ENCODE measurements at regions not wholly inside any gene's neighbourhood (a gene's known extent, or its start where the extent isn't known, plus 50 kb on each side); places are given as distances from the start of the nearest gene placed in this dataset.

GRCh38 chr9:86839522-86839921, 107.8 kb downstream of the GAS1 start:
- no peak overlapping the region for H3K27ac ChIP-seq (ENCODE audit: insufficient read depth, low read length)
- H3K4ac ChIP-seq (ENCODE audit: low read depth, low read length), result no peak overlapping the region
- no TSS peak for BruUV-seq (replicated peaks)
- H3K9me3 ChIP-seq (ENCODE audit: control insufficient read depth, insufficient read depth, low read length), result no peaks in the 10 kb centered on the region
- intact Hi-C loops (cut with micrococcal nuclease), result no loop called here
- H3K79me1 ChIP-seq (ENCODE audit: low read depth in 1 of 2, low read length in 2 of 2), result no peaks in the 10 kb centered on the region
- no peak overlapping the region for H2BK20ac ChIP-seq (ENCODE audit: low read depth, low read length)
- H2BK5ac ChIP-seq (ENCODE audit: low read depth, low read length, poor library complexity, severe bottlenecking), result no peak overlapping the region
- no peak overlapping the region for H3K56ac ChIP-seq (ENCODE audit: extremely low read depth, insufficient read depth, low read length)
- H3K4me1 ChIP-seq (ENCODE audit: control insufficient read depth, insufficient read depth, low read length), result no peaks in the 10 kb centered on the region; the same call in 1 of the 2 replicates
- H4K8ac ChIP-seq (ENCODE audit: low read depth in 2 of 2, low read length in 2 of 2), result no peak overlapping the region
- no peak overlapping the region for H2BK15ac ChIP-seq (ENCODE audit: low read depth, low read length)
- H2AFZ ChIP-seq (replicated peaks; ENCODE audit: low read length, poor library complexity), result no peak overlapping the region
- no peak overlapping the region for H4K91ac ChIP-seq (ENCODE audit: insufficient read depth, low read depth, low read length)
- H3K23ac ChIP-seq (ENCODE audit: low read depth, low read length), result no peak overlapping the region
- no peaks in the 10 kb centered on the region for H3K36me3 ChIP-seq (ENCODE audit: control insufficient read depth, insufficient read depth, low read length)
- H2AK9ac ChIP-seq (replicated peaks; ENCODE audit: low read depth, low read length, poor library complexity), result no peak overlapping the region
- no peak for ATAC-seq (ENCODE audit: low read depth)
- no peak overlapping the region for H3K14ac ChIP-seq (replicated peaks; ENCODE audit: low read depth, low read length)
- H2AK5ac ChIP-seq (ENCODE audit: low read depth, low read length), result no peak overlapping the region
- H3K18ac ChIP-seq (ENCODE audit: low read depth, low read length), result no peak overlapping the region
- in situ Hi-C loops (cut with MboI; ENCODE audit: low sequenced_read_pairs), result no loop called here
- no peak overlapping the region for H3K4me3 ChIP-seq (ENCODE audit: insufficient read depth, low read depth, low read length)
- WGBS, 2 experiments (ENCODE audit: extremely low coverage in 2 of 2, insufficient read length in 1 of 2), result no CpG with 5 or more reads among the region's 3 CpGs
- CTCF ChIA-PET, result no interaction called here
- no peak overlapping the region for H4K5ac ChIP-seq (ENCODE audit: low read depth, low read length)
- dilution Hi-C loops (cut with HindIII; ENCODE audit: low sequenced_read_pairs, unreplicated experiment), result no loop called here
- POLR2A ChIA-PET (ENCODE audit: unreplicated experiment), result no interaction called here
- H3K4me2 ChIP-seq (ENCODE audit: low read depth, low read length), result no peak overlapping the region
- no peak overlapping the region for H2BK120ac ChIP-seq (ENCODE audit: low read depth, low read length)
- TF ChIP-seq NFE2L2 (IDR thresholded peaks at IDR 0.05; ENCODE audit: low read depth, low read length), result no peak
- TF ChIP-seq CHD1 (IDR thresholded peaks at IDR 0.05; ENCODE audit: low read depth, low read length), result no peak
- no peak for TF ChIP-seq RCOR1 (IDR thresholded peaks at IDR 0.05; ENCODE audit: insufficient replicate concordance, low read length)
- TF ChIP-seq RAD21 (IDR thresholded peaks at IDR 0.05; ENCODE audit: low read length), result no peak
- no peak for TF ChIP-seq USF2 (IDR thresholded peaks at IDR 0.05; ENCODE audit: low read depth, low read length)
- no peak for TF ChIP-seq MAZ (IDR thresholded peaks at IDR 0.05; ENCODE audit: borderline replicate concordance, low read depth, low read length)
- TF ChIP-seq POLR2A (IDR thresholded peaks at IDR 0.05; ENCODE audit: low read depth, low read length), result no peak
- TF ChIP-seq RFX5 (IDR thresholded peaks at IDR 0.05; ENCODE audit: low read depth, low read length), result no peak
- TF ChIP-seq MXI1 (IDR thresholded peaks at IDR 0.05; ENCODE audit: borderline replicate concordance, low read depth, low read length), result no peak
- TF ChIP-seq ELK1 (IDR thresholded peaks at IDR 0.05; ENCODE audit: borderline replicate concordance, low read depth, low read length), result no peak
- no peak for TF ChIP-seq FOS (IDR thresholded peaks at IDR 0.05; ENCODE audit: low read depth, low read length)
- no peak for TF ChIP-seq CEBPB (IDR thresholded peaks at IDR 0.05; ENCODE audit: low read depth, low read length)
- H3K9ac ChIP-seq (ENCODE audit: low read depth, low read length), result no peak overlapping the region
- peaks cover 11% of the 10 kb centered on the region; the same call in 1 of the 2 replicates for H3K27me3 ChIP-seq (ENCODE audit: control insufficient read depth, insufficient read depth, low read length)
- no peak for DNase-seq
- no peaks in the 10 kb centered on the region for H4K20me1 ChIP-seq (ENCODE audit: insufficient read depth, low read length)
- H3K9me1 ChIP-seq (ENCODE audit: insufficient read depth, low read length), result no peaks in the 10 kb centered on the region; the same call in 1 of the 2 replicates
